NCI-H1105 treated with DMSO at 0.1 percent for 48 hours (cell line): ENCODE measurements at regions not wholly inside any gene's neighbourhood (a gene's known extent, or its start where the extent isn't known, plus 50 kb on each side); places are given as distances from the start of the nearest gene placed in this dataset.

Source experiments
- DNase-seq: peaks from one replicate; lab custom pipeline; 2025; lab: John Stamatoyannopoulos, UW

DNA sequence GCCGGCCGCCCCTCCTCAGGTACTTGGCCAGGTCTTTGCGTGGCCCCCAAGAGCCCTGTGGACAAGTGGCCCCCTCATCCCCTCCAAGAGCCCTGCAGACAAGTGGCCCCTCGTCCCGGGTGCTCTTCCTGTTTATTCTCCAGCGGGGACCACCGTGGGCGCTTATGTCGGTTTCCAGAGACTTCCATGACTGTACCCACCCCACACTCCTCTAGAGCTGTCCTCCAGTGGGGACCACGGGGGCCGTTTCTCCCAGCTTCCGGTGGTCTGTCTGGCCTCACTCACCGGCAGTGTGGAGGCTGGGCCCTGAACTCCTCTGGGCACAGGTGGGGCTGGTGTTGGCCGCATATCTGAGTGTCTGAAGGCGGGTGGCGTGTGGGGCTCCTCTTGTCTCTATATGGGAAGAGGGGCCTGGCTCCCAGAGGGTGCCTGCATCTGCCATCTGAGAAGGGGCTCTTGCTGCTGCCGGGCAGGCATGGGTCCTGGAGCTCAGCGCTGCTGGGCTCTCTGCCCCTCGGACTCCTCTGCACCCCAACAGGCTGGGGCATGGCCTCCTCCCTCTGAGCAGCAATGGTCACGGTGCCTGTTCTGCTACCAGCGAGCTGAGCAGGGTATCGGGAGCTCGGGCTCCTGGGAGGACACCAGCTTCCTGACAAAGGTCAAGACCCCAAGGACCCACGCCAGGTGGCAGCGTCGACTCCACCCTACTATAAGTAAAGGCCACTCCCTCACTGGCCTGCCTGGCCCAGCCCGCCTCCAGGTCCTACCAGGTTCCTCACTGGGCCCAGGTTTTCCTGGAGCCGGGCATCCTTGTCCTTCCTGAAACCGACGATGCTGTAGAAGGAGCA, 1264.3 kb downstream of the BRD1 start:
- DNase-seq: no peak

DNA sequence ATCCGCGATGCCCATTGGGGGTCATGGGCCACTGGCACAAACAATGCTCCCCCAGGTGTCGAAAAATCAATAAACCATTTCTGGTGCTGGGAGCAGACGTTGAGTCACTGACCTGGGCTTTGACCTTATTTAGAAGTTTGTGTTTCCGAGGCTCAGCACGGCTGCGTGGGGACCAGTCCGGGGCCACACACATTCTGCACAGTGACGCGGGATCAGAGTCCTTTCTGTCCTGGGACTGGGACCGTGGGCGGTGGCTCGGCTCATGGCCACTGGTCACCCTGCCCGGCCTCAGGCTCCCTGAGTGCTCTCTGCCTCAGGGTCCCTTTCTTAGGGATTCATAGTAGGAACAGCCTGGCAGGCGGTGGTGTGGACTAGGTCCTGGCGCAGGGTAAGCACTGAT, 1266.0 kb downstream of the BRD1 start:
- no peak for DNase-seq

DNA sequence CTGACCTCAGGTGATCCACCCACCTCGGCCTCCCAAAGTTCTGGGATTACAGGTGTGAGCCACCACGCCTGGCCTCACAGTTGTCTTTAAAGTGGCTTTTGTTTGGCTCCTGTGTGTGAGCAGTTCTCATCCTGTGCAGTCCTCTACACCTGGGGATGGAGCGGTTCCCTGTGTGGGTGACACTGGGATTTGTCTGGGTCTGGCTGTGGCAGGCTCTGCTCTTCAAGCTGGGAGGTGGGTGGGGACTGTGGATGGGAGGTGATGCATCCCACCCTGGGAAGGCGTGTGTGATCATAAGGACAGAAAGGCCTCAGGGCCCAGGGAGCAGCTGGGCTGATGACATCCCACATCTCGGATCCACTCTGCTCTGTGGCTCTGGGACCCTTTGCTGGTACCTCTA, 1266.8 kb downstream of the BRD1 start:
- DNase-seq: no peak

DNA sequence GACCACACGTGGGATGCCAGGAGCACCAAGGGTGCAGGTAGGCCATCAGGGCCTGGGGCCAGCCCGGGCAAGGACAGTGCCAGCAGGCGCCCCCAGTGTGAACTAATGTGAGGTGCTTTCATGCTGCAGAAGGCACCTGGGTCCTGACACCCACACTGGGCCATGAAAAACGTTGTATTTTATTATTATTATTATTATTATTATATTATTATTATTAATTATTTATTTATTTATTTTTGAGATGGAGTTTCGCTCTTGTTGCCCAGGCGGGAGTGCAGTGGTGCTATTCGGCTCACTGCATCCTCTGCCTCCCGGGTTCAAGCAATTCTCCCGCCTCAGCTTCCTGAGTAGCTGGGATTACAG, 1267.3 kb downstream of the BRD1 start:
- DNase-seq: no peak

DNA sequence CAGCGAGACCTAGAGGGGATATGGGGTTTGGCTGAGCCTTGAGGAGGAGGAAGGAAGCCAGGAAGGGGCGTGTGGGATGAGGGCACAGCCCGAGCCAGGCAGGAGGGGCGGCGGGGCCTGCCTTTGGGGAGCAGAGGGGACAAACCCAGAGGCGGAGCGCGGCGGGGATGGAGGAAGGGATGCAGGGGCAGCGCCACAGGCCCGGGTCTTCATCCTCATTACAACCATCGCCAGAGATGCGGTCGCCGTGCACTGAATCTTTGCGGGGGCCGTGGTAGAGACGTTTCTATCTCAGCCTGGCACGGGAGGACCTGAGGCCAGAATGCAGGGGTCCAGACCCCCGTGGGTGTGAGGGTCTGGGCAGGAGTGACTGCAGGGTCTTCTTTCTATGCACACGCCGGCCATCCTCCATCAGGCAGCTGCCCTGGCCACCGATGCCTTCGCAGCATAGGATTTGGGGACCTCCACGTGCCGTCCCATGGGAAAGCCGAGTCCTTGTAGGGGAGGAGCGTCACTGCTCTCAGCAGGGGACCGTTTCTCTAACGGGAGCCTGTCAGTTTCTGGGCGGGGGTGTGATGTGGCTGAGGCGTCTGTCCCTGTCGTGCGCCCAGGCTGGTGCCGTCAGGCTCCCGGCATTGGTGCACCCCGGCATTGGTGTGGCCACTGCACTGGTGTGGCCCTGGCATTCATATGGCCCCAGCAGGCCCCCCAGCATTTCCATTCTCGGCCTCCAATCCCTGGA, 1267.9 kb downstream of the BRD1 start:
- DNase-seq: no peak

DNA sequence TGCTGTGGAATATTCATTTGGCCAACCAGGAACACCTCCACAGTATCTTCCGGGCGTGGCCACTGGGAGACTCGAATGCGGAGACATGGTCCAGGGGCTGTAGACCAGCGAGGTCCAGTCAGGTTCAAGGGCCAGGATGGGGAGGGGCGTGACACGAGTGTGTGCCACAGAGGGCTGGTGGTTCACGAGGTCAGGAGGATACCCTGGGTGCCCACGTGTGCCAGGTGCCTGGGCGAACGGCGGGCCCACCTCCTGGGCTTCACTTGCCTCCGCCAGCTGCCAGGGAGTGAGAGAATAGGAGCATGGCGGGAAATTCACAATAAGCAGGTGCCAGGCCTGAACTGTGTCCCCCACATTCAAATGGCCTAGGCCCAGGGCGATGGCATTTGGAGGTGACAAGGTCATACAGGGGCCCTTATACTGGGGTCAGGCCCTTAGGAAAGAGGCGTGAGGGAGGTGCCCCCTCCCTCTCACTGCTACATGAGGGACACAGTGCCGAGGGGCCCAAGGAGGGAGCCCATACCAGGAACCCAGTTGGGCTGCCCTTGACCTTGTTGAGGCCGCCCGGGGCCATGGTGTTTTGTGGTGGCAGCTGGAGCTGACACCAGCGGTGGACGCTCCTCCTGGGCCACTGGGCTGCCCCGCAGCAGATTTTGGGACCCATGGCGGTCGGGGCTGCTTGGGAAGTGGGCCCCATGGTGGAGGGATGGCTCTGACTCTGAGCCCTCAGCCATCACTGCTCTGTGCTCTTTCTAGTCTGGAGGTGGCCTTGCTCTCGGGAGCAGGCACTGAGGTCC, 1268.9 kb downstream of the BRD1 start:
- no peak for DNase-seq

DNA sequence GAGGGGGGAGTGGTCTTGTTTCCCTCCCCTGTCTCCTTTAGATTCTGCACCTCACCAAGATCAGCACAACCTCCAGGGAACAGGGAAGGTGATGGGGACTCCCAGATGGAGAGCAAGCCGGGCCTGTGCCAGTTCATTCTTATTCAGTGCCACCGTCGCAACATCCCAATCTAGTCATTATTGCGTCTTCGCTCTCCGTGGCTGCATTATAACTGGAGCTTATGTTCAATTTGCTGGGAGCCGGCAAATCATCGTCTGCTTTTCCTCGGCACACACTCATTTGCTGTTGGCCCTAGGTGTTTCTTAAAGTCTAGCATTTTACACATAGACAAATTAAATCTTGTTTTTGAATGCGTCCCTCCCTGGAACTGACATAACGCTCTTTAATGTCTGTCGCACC, 1269.7 kb downstream of the BRD1 start:
- DNase-seq: no peak

DNA sequence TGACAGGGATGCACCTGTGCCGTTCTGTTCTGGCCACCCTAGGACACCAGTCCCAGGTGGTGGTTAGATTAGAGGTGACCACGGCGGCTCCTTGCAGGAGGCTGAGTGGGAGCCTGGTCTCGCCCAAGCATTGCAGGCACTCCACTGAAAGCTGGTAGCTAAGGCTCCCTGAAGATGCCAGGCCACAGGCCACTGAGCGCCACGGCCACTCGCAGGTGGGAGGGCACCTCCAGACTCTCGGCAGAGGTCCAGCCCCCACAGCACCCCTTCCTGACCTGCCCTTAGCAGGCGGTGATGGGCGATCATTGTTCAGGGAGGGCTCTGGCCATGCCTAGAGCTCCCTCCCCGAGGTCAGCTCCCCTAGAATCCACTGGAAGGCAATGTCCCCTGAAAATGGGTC, 1270.2 kb downstream of the BRD1 start:
- DNase-seq: no peak

DNA sequence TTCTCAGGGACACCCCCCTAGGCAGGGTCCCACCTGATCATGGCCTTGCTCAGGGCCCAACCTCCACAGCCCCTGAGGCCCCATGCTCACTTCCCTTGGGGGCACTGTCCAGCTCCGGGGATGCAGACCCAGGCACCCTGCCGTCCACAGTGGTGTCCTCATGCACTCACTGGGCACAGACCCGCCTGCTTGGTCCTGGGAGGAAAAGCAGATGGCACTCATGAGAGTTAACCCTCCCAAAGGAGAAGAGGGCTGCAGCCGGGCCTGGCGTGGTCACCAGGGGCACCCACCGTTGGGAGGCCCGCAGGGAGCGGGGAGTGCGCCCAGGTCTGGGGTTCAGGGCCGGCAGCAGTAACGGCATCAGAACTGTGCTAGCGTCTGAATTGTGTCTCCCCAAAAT, 1270.9 kb downstream of the BRD1 start:
- DNase-seq: no peak

DNA sequence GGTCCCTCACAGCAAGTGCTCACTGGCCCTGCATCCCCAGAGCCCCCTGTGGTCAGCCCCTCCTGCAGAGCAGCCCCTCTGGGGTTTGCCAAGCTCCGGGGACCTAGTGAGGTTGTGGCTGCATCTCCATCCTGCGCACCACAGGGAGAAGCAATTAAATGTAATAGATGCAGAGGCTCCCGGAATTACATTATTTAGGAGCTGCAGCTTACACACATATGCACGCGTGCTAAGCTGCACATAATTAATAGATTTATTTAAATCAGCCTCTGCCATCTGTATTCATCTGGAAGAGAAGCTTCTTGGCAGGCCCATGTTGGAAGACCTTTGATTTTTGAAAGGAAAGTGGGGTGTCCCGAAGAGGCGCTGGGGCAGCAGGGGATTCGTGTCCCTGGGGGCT, 1271.5 kb downstream of the BRD1 start:
- no peak for DNase-seq

DNA sequence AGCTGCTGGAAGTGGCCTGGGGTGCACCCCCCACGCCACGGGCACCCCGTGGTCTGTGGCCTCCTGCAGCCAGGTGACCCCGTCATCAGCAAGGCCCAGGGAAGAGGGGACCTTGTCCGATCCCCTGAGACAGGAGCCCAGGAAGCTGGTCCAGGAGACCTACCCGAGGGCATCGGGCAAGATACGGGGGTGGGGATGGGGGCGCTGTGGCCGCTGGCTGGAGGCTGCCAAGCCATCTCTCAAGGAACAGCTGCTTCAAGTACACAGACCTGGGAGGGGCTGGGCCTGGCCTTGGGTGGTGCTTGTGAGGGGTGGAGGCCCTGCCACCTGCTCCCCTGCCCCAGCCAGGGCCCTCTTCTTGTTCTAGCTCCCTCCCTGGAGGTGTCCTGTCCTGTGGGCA, 1272.1 kb downstream of the BRD1 start:
- no peak for DNase-seq

DNA sequence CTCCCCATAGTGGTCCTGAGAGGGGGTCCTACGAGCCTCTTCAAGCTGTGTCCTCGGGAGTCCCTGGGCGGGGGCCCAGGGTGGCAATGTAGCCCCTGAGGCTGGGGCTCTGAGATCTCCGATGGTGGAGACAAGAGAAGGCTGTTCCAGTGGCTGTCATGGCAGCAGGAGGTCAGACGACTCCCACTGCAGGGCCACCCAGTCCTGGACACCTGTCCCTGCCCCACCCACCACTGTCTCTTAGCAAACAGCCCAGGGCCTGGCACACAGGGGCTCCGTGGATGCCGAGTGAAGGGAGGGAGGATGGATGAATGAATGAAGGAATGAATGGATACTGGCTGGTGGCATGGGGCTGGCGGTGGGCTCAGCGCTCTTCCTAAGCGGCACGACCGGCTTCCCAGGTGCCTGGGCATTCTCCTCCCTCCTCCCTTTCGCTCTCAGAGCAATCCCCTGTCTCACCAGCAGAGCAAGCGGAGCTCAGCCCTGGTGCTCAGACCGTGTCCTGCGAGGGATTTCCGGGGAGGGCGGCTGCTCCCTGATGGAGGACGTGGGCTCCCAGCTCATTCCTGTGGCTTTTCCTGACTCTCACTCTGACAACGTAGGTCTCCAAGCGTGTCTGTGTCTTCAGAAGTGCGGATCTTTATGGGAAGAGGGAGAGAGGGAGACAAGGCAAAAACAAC, 1272.6 kb downstream of the BRD1 start:
- no peak for DNase-seq

DNA sequence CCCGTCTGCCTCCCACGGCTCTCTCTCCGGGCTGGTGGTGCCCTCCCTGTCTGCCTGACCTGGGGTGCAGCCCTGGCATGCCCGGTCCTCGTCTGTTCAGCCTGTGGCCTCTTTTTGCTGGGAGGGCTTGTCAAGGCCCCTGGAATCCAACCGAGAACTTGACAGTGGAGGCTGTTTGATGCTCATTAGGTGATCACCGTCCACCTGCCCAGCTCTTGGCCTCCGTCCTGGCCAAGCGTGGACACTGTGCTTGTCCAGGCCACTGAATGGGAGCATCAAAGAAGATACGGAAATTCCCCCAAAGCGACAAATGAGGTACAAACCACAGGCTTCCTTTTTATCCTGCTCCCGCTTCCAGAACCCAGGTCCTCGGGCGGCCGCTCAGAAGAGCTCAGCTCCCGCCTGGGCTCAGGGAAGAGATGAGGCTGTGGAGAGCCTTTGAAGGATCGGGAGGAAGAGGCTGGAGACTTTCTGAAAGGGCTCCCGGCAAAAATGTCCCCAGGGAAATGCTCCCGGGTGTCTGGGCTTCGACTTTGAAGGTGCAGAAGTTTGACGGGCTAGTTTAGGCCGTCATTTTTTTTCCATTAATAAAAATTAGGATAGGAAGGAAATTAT, 1273.9 kb downstream of the BRD1 start:
- DNase-seq: no peak

DNA sequence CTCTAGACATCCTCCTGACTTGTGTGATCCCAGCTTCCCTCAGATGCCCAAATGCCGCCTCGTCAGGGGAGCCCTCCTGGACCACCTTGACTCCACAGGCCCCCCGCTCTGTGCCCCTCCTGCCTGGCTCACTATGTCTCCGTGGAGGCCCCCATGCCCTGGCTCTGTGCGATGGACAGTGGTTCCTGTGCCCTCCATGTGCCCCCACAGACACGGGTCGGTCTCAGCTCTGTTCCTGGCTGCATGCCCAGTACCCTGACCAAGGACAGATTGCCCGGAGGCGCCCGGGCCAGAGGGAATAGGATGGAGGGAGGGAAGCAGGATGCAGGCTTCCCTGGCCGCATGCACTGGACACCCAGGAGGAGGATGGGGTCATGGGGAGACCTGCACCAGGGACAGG, 1274.6 kb downstream of the BRD1 start:
- no peak for DNase-seq

DNA sequence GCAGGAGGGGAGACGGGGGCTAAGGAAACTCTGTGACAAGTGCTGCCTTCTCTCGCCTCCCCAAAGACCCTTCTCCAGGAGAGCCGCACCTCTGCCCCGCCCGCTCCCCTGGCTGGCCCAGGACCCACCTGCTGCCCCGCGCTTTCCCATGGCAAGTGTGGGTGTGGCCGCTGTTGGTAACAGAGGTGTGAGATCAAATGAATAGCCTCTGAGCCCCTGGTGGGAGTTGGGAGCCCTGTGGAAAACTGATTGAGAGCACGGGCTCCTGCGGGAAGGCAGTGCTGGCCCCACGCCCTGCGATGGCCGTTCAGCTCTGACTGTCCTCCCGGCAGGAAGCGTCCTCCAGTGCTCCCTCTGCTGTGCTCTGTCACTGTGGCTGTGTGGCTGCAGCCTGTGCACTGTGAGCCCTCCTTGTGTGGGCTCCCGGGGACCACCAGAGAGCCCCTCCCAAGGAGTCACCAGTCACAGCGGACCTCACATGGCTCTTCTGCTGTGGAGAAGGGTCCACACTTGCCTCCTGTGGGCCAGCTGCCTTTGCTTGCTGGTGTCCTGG, 1275.9 kb downstream of the BRD1 start:
- no peak for DNase-seq

DNA sequence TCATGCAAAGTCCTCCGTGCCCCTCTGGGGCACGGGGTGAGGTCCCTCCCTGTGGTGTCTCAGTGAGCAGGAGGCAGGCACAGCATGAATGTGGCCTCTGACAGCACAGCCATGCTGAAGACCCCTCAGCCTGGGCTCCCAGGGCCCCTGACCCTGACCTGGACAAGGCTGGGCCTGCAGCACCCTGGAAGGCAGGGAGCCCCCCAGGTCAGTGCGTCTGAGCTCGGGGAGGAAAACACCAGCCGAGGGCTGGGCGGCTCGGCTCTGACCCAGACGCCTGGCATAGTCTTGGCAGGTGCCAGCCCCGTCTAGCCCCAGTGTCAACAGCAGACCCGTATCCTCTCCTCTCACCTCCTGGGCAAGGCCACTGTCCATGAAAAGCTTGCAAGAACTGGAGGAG, 1276.6 kb downstream of the BRD1 start:
- DNase-seq: no peak

DNA sequence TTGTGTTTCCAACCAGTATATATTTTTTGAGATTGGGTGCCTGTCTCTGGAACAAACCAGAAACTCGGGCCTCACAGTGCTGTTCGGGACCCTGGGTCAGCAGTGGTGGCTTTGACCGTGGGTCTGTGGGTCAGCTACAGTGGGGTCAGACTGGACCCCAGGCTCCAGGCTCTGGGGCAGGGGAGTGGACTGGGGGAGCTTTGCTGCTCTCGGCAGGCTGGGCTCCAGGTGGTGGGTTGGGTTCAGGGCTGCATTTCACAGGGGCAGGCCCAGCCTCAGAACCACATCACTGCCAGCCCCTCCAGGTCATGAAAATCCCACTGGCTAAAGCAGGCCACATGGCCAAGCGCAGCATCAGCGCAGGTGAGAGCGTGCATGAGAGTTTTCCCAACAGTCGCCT, 1279.3 kb downstream of the BRD1 start:
- no peak for DNase-seq

DNA sequence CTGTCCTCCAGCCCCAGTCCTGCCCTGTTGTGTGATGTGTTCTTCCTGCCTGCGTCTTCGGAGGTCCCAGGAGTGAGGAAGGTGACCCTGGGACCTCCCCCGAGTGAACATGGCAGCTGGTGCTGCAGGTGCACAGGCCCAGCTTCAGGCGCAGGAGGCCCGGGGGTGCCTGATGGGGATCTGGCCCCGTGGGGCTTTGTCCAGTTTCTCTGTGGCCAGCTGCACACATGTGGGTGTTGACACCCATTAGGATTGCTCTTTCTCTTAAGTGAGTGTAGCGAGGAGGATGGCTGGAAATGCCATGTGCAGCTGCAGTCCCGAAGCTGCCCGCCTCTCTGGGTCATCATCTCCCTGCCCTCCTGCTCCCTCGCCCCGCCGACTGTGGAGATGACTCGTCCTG, 1279.7 kb downstream of the BRD1 start:
- DNase-seq: no peak

DNA sequence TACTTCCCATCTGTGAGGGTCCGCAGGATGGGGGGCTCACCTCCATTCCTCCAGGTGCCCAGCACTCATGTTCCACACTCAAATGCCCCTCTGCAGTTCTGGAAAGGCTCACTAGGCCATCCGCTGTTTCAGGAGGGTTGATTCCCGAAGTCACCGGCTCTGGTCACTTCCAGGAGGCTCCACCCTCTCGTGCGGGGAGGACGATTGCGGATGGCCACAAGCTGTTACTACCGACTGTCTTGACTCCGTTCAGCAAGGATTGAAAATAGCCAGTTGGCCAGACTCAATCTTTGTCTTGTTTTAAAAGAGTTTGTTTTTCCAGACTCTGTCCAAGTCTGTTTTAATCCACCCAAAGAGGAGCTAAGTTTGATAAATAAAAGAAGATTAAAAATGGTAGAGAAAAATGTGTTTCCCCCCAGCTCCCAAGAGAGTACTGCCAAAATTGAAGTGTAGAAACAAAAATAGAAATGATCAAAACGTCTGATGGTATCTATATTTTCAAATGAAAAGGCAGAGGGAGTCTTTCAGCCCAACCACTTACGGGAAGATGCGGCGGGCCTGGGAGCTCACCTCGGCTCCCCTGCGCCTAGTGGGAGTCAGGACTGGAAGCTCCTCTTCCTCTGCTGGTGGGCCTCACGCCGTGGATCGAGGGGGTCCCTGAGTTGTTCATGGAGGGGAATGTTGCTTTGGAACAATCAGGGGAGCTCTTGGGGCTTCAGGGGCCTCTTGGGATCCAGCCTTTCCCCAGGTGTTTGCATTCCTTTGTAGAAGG, 1280.8 kb downstream of the BRD1 start:
- no peak for DNase-seq

DNA sequence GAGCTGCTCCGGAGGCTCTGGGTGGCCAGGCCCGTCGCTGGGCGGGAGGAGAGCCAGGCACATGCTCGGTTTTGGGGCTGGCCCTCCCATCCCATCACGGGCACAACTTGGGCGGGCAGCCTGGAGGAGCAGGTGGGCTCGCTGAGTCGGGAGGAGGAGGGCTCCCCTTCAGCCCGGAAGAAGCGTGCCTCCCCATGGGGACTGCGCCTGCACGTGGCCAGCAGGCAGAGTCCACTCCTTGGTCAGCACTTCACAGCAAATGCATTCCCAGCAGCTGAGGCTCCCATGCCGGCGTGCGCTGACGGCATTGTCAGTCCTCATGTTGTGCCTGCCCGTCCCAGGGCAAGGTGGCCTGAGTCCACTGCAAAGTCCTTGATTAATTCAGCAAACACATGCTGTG, 1281.7 kb downstream of the BRD1 start:
- no peak for DNase-seq
